ENCODE measurements at regions not wholly inside any gene's neighbourhood (a gene's known extent, or its start where the extent isn't known, plus 50 kb on each side); places are given as distances from the start of the nearest gene placed in this dataset.

DNA sequence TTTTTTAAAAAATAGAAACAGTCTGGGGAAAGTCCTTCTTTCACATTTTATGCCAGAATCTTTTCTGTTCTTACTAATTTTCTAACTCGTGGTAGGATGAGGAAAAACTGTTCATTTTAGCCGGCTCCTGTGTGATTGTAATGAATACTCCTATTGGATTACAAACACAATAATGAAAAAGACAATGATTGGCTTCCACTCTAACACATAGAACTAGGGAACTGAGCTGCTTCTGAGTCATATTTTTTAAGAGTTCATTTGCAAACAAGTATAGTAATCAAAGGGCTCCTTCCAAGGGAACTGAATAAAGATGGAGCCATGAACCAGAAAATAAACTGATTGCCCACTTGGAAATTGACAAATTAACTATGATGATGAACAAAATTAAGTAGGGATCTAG lies 265.3 kb upstream of the TCF21 start:
- 0 out of 2 replicates have a peak overlapping the region, but pooled peaks have one; percentile 71 for H3K14ac ChIP-seq (replicated peaks; ENCODE audit: low read depth, low read length)
- peak overlapping the region; percentile 92 for H4K5ac ChIP-seq (ENCODE audit: low read depth, low read length)
- peak overlapping the region; percentile 31; the same call in 1 of the 2 replicates for H3K4me2 ChIP-seq (ENCODE audit: low read depth, low read length)
- H2AK9ac ChIP-seq (replicated peaks; ENCODE audit: low read depth, low read length, poor library complexity) = no peak overlapping the region
- no TSS peak for BruUV-seq (replicated peaks)
- H3K36me3 ChIP-seq (ENCODE audit: control insufficient read depth, insufficient read depth, low read length) = no peaks in the 10 kb centered on the region
- DNase-seq (no peak), ATAC-seq (ENCODE audit: low read depth) (peak; percentile 27; the same call in 1 of the 2 replicates)
- peak overlapping the region; percentile 65; the same call in 1 of the 2 replicates for H2AK5ac ChIP-seq (ENCODE audit: low read depth, low read length)
- no peak overlapping the region for H3K4me3 ChIP-seq (ENCODE audit: insufficient read depth, low read depth, low read length)
- dilution Hi-C loops (cut with HindIII; ENCODE audit: low sequenced_read_pairs, unreplicated experiment) = no loop called here
- H3K23ac ChIP-seq (ENCODE audit: low read depth, low read length) = peak overlapping the region; percentile 76; the same call in 1 of the 2 replicates
- H3K27me3 ChIP-seq (ENCODE audit: control insufficient read depth, insufficient read depth, low read length) = no peaks in the 10 kb centered on the region
- H2BK5ac ChIP-seq (ENCODE audit: low read depth, low read length, poor library complexity, severe bottlenecking) = peak overlapping the region; percentile 93
- H3K79me1 ChIP-seq (ENCODE audit: low read depth in 1 of 2, low read length in 2 of 2) = no peaks in the 10 kb centered on the region
- peaks cover 8% of the 10 kb centered on the region; the same call in 1 of the 2 replicates for H3K9me1 ChIP-seq (ENCODE audit: insufficient read depth, low read length)
- H3K9ac ChIP-seq (ENCODE audit: low read depth, low read length) = no peak overlapping the region
- TF ChIP-seq FOS (IDR thresholded peaks at IDR 0.05; ENCODE audit: low read depth, low read length) (no peak), POLR2A (IDR thresholded peaks at IDR 0.05; ENCODE audit: low read depth, low read length) (no peak), MXI1 (IDR thresholded peaks at IDR 0.05; ENCODE audit: borderline replicate concordance, low read depth, low read length) (no peak), CHD1 (IDR thresholded peaks at IDR 0.05; ENCODE audit: low read depth, low read length) (no peak), SMC3 (IDR thresholded peaks at IDR 0.05; ENCODE audit: low read depth, low read length) (no peak), BHLHE40 (IDR thresholded peaks at IDR 0.05; ENCODE audit: low read depth, low read length) (no peak), MAZ (IDR thresholded peaks at IDR 0.05; ENCODE audit: borderline replicate concordance, low read depth, low read length) (no peak), MAFK (IDR thresholded peaks at IDR 0.05; ENCODE audit: low read depth, low read length) (no peak), RFX5 (IDR thresholded peaks at IDR 0.05; ENCODE audit: low read depth, low read length) (no peak), RCOR1 (IDR thresholded peaks at IDR 0.05; ENCODE audit: insufficient replicate concordance, low read length) (no peak), CEBPB (IDR thresholded peaks at IDR 0.05; ENCODE audit: low read depth, low read length) (no peak), RAD21 (IDR thresholded peaks at IDR 0.05; ENCODE audit: low read length) (no peak), NFE2L2 (IDR thresholded peaks at IDR 0.05; ENCODE audit: low read depth, low read length) (no peak)
- TF ChIP-seq, protein P1, sequence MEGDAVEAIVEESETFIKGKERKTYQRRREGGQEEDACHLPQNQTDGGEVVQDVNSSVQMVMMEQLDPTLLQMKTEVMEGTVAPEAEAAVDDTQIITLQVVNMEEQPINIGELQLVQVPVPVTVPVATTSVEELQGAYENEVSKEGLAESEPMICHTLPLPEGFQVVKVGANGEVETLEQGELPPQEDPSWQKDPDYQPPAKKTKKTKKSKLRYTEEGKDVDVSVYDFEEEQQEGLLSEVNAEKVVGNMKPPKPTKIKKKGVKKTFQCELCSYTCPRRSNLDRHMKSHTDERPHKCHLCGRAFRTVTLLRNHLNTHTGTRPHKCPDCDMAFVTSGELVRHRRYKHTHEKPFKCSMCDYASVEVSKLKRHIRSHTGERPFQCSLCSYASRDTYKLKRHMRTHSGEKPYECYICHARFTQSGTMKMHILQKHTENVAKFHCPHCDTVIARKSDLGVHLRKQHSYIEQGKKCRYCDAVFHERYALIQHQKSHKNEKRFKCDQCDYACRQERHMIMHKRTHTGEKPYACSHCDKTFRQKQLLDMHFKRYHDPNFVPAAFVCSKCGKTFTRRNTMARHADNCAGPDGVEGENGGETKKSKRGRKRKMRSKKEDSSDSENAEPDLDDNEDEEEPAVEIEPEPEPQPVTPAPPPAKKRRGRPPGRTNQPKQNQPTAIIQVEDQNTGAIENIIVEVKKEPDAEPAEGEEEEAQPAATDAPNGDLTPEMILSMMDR (conservative IDR thresholded peaks at IDR 0.05; ENCODE audit: low read depth, low read length) = no peak
- TF ChIP-seq, protein P2, sequence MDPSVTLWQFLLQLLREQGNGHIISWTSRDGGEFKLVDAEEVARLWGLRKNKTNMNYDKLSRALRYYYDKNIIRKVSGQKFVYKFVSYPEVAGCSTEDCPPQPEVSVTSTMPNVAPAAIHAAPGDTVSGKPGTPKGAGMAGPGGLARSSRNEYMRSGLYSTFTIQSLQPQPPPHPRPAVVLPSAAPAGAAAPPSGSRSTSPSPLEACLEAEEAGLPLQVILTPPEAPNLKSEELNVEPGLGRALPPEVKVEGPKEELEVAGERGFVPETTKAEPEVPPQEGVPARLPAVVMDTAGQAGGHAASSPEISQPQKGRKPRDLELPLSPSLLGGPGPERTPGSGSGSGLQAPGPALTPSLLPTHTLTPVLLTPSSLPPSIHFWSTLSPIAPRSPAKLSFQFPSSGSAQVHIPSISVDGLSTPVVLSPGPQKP (IDR thresholded peaks at IDR 0.05; ENCODE audit: borderline replicate concordance, low read depth, low read length) = no peak
- TF ChIP-seq, protein P3, sequence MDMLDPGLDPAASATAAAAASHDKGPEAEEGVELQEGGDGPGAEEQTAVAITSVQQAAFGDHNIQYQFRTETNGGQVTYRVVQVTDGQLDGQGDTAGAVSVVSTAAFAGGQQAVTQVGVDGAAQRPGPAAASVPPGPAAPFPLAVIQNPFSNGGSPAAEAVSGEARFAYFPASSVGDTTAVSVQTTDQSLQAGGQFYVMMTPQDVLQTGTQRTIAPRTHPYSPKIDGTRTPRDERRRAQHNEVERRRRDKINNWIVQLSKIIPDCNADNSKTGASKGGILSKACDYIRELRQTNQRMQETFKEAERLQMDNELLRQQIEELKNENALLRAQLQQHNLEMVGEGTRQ (IDR thresholded peaks at IDR 0.05; ENCODE audit: low read depth, low read length) = no peak
- intact Hi-C loops (cut with micrococcal nuclease) = no loop called here
- H3K9me3 ChIP-seq (ENCODE audit: control insufficient read depth, insufficient read depth, low read length) = no peaks in the 10 kb centered on the region
- H3K18ac ChIP-seq (ENCODE audit: low read depth, low read length) = peak overlapping the region; percentile 99
- no peak overlapping the region for H2AFZ ChIP-seq (replicated peaks; ENCODE audit: low read length, poor library complexity)
- POLR2A ChIA-PET (ENCODE audit: unreplicated experiment) = interaction anchor here (0.6 kb wide), 1 partner anchor 270 kb away, joined by 10 read pairs; no protein-coding TSS in a partner anchor
- peaks cover 14% of the 10 kb centered on the region for H3K4me1 ChIP-seq (ENCODE audit: control insufficient read depth, insufficient read depth, low read length)
- H4K20me1 ChIP-seq (ENCODE audit: insufficient read depth, low read length) = no peaks in the 10 kb centered on the region
- H2BK15ac ChIP-seq (ENCODE audit: low read depth, low read length) = peak overlapping the region; percentile 55; the same call in 1 of the 3 replicates
- in situ Hi-C loops (cut with MboI; ENCODE audit: low sequenced_read_pairs) = loop anchor here (25.0 kb wide), 1 partner anchor 264 kb away; the partner anchor contains the start of gene TCF21
- no peak overlapping the region for H3K56ac ChIP-seq (ENCODE audit: extremely low read depth, insufficient read depth, low read length)
- peak overlapping the region; percentile 73; the same call in 1 of the 2 replicates for H2BK20ac ChIP-seq (ENCODE audit: low read depth, low read length)
- peak overlapping the region; percentile 69; the same call in 1 of the 2 replicates for H2BK120ac ChIP-seq (ENCODE audit: low read depth, low read length)
- peak overlapping the region; percentile 86; the same call in 1 of the 2 replicates for H3K27ac ChIP-seq (ENCODE audit: insufficient read depth, low read length)
- no CpG with 5 or more reads among the region's 2 CpGs for WGBS, 2 experiments (ENCODE audit: extremely low coverage in 2 of 2, insufficient read length in 1 of 2)
- H4K8ac ChIP-seq (ENCODE audit: low read depth in 2 of 2, low read length in 2 of 2) = peak overlapping the region; percentile 3 to 83; a peak in 3 of 4 replicates
- peak overlapping the region; percentile 55; the same call in 1 of the 2 replicates for H3K4ac ChIP-seq (ENCODE audit: low read depth, low read length)
- no peak overlapping the region for H4K91ac ChIP-seq (ENCODE audit: insufficient read depth, low read depth, low read length)
- CTCF ChIA-PET = interaction anchor here (1.2 kb wide), 1 partner anchor 55 kb away, joined by 3 read pairs; no protein-coding TSS in a partner anchor

Measured in IMR-90 (cell line).